T-helper 2 cell treated with Interferon-gamma antibody and Interleukin-4, amounts not matched to agents 100 ng/mL and 5 ng/mL, for 36 hours (primary cell): ENCODE measurements at regions not wholly inside any gene's neighbourhood (a gene's known extent, or its start where the extent isn't known, plus 50 kb on each side); places are given as distances from the start of the nearest gene placed in this dataset.

Source experiments
- intact Hi-C: fragments of 100-400 bp; cut with micrococcal nuclease; formaldehyde crosslinking; loops from one replicate; pipeline ENCODE4 v1.15.1; 2023

- intact Hi-C loops: no loop called here
These were observed 1629.7 kb upstream of the TMEFF2 start for GRCh38 chr2:193824474-193824873.

- intact Hi-C loops: no loop called here
These were observed 1624.2 kb upstream of the TMEFF2 start for GRCh38 chr2:193818801-193819499.

DNA sequence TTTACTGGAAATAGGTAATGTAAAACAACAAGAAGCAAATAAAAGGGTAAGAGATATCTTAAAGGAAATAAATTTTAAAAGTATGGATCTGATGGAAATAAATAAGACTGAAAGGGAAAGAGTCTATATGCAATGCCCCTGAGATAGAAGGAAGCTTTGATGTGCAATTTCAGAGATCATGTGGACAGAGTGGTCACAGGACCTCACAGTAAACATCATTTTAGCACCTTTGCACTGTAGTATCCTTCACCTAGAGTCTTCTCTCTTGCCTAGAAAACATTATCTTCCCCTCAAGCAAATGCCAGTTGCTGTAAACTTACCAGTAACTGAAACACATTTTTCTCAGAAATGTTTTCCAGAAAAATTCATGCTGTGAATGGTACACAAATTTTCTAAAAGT is 1621.3 kb upstream of the TMEFF2 start:
- intact Hi-C loops: no loop called here

DNA sequence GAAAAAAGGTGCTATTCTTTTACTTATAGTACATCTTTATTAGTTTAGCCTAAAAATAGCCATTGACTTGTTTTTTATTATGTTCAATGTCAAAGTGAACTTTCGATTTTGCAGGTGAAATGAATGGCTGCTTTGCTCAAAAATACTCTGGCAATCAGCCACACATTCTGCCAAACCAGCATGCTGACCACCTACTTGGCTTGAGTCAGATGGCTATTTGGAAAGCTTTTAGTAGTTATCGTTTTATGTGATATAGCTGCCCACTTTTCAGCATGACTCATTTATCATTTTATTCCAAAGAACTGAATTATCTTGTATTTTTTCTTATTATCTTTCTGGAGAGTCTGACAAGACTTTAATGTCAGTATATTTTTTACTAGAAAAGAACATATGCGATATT is 1615.8 kb upstream of the TMEFF2 start:
- intact Hi-C loops: no loop called here

GRCh38 chr2:193808877-193809276 is 1614.1 kb upstream of the TMEFF2 start:
- intact Hi-C loops: no loop called here

DNA sequence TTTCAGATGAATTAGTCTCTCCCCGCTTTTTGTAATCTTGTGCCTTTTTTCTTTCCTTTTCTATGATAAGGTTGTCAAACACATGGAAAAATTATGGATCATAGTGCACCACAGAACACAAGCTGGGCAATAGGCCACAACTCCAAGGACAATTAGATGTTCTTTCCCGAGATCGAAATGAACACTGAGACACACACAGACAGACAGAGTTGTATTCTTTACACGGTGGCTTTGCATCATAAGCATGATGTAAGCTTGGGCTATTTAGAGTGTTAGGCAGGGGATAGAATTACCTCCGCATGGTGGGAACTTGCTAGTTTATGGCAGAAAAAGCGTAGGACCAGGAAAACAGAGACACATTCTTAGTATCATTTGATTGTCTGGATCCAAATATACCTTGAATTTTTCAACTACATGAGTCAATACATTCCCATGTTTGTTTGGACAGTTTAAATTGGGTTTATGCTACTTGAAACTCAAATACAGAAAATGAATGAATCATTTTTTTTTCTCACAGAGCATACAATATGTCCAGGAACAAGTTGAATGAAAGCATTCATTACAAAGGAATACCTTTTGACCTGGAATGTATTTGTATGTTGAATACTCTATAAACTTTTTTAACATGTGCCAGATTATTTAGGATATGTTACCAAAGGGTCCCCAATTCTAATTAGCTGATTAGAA is 1611.5 kb upstream of the TMEFF2 start:
- intact Hi-C loops: no loop called here

DNA sequence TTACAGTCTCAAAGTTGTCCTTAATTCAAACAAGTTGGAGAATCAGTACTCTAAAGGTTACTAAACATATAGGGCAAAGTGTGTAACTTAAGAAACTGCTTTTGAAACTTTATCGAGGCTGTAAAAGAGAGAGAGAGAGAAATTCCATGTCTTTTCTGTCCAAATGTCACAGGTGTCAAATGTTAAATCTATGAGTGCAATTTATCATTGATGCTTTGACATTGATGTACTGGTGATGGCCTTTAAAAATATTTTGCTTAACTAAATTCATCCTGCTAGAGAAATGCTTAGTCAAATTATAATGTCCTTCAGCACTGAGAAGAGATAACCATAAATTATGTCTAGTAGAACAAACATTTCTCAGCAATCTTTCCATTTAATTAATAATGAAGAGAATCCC is 1602.1 kb upstream of the TMEFF2 start:
- intact Hi-C loops: no loop called here

GRCh38 chr2:193793914-193794313 is 1599.2 kb upstream of the TMEFF2 start:
- intact Hi-C loops: no loop called here

DNA sequence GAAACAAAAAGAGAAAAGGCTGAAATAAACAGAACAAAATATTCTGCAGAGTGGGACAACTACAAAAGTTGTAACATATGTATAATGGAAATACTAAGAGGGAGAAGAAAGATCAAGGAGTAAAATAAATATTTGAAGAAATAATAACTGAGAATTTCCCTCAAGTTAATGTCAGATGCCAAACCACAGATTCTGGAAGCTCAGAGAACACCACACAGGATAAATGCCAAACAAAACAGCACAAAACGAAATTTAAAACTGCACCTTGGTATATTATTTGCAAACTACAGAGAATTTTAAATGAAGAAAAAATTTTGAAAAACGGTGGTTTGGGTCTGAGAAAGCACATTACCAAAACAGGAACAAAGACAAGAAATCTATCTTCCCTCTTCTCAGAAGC is 1588.9 kb upstream of the TMEFF2 start:
- intact Hi-C loops: no loop called here

DNA sequence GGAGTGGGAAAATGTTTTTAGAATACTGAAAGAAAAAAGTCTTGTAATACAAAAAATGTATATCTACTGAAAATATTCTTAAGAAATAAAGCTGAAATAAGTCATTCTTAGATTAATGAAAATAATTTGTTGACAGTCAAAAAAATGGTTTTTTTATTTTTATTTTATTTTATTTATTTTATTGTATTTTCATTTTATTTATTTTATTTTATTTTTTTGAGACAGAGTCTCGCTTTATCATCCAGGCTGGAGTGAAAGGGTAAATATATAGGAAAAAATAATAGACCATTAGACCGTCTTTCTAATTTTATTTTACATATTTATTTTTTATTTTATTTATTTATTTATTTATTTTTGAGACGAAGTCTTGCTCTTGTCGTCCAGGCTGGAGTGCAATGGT is 1583.6 kb upstream of the TMEFF2 start:
- intact Hi-C loops: no loop called here

GRCh38 chr2:193776988-193777387 is 1582.3 kb upstream of the TMEFF2 start:
- intact Hi-C loops: no loop called here

- intact Hi-C loops: no loop called here
These were observed 1579.4 kb upstream of the TMEFF2 start for GRCh38 chr2:193774166-193774565.

- intact Hi-C loops: no loop called here
These were observed 1556.6 kb upstream of the TMEFF2 start for GRCh38 chr2:193751299-193751698.

- intact Hi-C loops: no loop called here
These were observed 1554.8 kb upstream of the TMEFF2 start for GRCh38 chr2:193749485-193749884.

GRCh38 chr2:193743089-193743488 is 1548.4 kb upstream of the TMEFF2 start:
- intact Hi-C loops: no loop called here

DNA sequence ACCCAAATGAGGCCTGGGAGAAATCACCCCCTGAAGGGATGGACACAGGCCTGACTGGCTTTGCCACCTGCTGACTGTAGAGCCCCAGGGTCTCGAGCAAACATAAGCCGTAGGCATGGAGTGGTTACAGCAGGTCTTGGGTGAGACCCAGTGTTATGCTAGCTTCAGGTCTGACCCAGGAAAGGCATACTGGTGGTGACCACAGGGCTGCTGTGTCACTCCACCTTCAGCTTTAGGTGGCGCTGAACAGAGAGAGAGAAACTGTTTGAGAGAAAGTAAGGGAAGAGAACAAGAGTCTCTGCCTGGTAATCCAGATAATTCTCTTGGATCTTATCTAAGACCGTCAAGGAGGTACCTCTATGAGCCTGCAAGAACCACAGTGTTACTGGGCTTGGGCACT is 1544.2 kb upstream of the TMEFF2 start:
- intact Hi-C loops: no loop called here

DNA sequence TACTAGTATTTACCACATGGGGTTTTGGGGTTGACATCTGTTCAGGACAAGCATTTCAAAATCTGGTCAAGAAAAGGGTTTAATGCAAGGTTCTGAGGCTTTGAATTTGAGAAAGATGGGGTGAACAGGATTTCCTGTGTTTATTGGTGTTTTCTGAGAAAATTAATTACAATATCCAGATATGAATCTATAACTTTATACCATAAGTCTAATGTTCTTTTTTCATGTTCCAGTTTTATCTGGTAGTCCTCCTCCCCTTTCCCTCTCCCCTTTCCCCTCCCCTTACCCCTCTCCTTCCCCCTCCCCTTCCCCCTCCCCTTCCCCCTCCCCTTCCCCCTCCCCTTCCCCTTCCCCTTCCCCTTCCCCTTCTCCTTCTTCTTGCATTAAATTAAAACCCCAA is 1518.2 kb upstream of the TMEFF2 start:
- intact Hi-C loops: no loop called here

DNA sequence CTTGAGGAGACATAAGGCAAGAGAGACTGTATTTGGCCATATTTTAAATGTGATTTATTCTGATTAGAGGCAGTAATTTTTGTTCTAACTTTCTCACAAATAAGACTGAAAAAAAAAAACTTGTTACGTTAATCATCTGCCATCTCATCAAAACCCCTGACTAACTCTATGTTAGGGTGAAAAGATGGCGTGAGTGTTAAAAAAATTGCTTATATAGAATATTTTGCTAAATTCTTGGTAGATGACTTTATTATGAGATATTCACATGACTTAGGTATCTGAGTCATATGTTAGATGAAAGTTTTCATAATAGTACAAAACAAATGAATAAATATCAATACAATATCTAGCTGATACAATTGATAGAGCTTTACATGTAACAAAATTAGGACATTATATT is 1508.7 kb upstream of the TMEFF2 start:
- intact Hi-C loops: no loop called here

DNA sequence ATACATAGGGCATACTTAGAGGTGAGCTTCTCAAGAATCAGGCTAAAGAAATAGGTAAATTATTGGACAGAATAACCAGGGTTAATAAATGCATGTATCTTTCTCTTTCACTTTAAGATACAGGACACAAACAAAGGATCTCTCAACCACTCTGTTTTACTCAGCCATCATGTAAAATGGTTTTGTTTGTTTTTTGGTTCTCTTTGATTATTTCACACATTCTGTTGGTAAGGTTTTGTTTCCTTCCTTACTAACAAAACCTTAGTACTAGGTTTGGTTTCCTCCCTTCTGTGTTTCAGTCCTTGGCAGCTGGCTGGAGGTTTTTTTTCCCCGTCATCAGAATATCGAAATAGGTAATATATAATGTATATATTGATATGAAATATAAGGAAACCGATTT is 1506.8 kb upstream of the TMEFF2 start:
- intact Hi-C loops: no loop called here

DNA sequence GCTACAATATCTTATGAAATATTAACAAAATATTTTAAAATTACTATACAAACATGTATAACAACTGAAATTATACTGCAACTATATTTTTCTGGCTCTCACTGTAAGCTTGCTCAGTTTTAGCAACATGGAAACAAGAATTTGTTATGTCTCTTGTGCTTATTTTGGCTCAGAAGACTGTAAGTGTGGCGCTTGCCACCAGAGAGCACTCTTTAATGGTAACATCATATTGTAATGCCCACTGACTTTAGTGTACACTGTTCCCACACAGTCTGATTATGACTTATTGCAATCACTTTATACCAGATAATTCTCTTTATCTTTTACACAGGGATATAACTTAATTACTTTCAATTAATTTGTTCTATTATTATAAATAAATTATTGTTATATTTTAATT is 1500.6 kb upstream of the TMEFF2 start:
- intact Hi-C loops: no loop called here

- intact Hi-C loops: no loop called here
These were observed 1499.0 kb upstream of the TMEFF2 start for GRCh38 chr2:193693758-193694157.

DNA sequence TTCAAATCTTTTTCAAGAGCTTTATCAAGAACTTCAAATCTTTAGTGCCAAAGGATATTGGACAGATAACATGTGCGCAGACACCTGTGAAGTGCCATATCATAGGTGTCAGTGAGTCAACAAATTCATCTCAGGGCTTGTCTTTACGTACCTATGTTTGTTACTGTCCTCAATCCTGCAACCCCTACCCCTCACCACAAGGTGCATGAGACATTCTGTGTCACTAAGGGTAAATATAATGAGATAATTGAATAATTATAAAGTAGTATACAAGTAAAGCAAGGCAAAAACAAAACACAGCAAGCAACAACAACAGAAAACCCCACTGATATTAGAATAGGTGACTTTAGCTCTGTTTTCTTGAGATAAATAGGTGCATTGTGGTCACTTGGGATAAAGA is 1495.8 kb upstream of the TMEFF2 start:
- intact Hi-C loops: no loop called here

DNA sequence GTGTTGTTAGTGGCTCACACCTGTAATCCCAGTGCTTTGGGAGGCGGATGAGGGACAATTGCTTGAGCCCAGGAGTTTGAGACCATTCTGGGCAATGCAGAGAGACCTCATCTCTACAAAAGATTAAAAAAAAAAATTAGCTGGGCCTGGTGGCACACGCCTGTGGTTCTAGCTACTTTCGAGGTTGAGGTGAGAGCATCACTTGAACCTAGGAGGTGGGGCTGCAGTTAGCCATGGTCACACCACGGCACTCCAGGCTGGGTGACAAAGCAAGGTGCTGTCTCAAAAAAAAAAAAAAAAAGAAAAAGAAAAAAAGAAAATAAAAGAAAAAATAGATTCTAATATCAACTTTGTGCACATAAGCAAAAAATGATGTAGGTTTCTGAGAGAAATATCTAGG is 1492.5 kb upstream of the TMEFF2 start:
- intact Hi-C loops: no loop called here
